GM18951 (cell line): ENCODE measurements at regions not wholly inside any gene's neighbourhood (a gene's known extent, or its start where the extent isn't known, plus 50 kb on each side); places are given as distances from the start of the nearest gene placed in this dataset.
"Not testable (repeated sequence)": the region's sequence is repeated elsewhere in the genome, so short reads cannot be mapped to it uniquely, and the experiment has no call there.

Experiments
- POLR2A ChIP-seq: IDR thresholded peaks from 4 replicates; pipeline ENCODE4 v1.6.1; 2011; ENCODE audit warnings: mild to moderate bottlenecking; ENCODE audit not compliant: insufficient read length, insufficient read depth; ENCODE audit errors: extremely low read depth
- in situ Hi-C: fragments of 300-500 bp; cut with MboI; formaldehyde crosslinking; loops from one replicate; pipeline ENCODE4 v1.12.0; 2022; ENCODE audit warnings: low sequenced_read_pairs, mixed read lengths, inconsistent platforms; ENCODE audit not compliant: unreplicated experiment

- no peak for TF ChIP-seq POLR2A
- in situ Hi-C loops = no loop called here
These were observed 130.2 kb downstream of the GASK1B start for GRCh38 chr4:158042591-158043030.

DNA sequence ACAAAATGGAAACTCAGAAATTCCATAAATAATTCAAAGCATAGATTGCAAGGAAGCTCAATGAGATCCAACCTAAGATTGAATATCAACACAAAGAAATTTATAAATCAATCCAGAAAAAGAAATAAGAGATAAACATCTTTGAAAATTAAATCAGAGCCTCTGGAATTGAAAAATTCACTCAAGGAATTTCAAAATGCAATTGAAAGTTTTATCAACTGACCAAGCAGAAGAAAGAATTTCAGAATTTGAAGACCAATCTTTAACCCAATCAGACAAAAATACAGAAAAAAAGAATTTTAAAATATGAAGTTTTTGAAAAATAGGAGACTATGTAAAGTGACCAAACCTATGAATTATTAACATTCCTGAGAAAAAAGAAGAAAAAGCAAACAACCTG lies 134.1 kb downstream of the GASK1B start:
- in situ Hi-C loops = no loop called here
- no peak for TF ChIP-seq POLR2A

DNA sequence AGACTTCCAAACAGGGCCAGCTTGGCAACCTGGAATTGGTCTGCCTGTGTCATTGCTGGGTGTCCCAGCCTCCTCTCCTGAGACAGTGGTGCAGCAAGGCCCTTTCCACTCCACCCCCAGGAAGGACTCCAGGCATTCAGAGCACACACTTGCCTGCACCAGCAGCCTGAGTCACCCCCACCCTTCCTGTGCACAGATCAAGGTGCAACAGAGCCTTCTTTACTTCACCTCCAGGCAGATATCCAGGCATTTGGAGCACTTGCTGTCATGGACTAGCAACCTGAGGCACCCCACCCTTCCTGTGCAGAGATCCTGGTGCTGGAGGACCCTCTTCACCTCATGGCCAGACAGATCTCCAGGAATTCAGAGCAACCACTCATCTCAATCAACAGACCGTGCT lies 135.8 kb downstream of the GASK1B start:
- TF ChIP-seq POLR2A = no peak
- in situ Hi-C loops = no loop called here

GRCh38 chr4:158035662-158036195 lies 137.1 kb downstream of the GASK1B start:
- in situ Hi-C loops = no loop called here

GRCh38 chr4:158033416-158034120 lies 139.3 kb downstream of the GASK1B start:
- TF ChIP-seq POLR2A = no peak
- in situ Hi-C loops = no loop called here

More at GRCh38 chr4:158035662-158036195, 137.1 kb downstream of the GASK1B start:
- TF ChIP-seq POLR2A = no peak

DNA sequence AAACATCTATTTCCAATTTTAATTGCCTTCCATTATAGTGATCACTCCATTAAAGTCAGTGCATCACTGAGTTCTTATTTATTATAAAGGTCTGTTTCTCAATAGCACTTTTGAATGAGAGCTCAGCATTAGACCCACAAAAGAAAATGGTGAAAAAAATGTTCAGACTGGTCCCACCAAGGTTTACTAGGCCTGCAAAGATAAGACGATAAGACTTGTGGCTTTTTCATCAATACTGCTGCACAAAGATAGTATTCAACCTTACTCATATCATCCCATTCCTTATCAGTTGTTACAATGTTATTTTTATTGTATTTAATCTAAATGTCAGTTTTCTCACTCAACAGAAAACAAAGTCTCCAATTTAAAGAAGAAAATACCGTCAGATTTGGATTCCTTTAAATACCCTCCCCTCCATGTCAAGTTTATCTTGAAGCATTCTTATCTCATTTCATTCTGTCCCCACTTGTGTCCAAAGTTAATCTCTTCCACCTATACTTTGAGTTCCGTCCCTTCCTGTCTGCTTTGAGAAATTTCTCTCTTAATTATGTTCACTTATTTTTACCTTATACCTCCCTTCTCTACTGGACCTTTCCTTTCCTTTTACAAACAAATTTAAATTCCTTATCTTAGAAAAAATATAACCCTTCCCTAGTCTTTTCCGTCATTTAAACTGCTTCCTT lies 140.0 kb downstream of the GASK1B start:
- in situ Hi-C loops = no loop called here
- no peak for TF ChIP-seq POLR2A

- in situ Hi-C loops = not testable (repeated sequence)
These were observed 144.4 kb downstream of the GASK1B start for GRCh38 chr4:158028381-158028780.

DNA sequence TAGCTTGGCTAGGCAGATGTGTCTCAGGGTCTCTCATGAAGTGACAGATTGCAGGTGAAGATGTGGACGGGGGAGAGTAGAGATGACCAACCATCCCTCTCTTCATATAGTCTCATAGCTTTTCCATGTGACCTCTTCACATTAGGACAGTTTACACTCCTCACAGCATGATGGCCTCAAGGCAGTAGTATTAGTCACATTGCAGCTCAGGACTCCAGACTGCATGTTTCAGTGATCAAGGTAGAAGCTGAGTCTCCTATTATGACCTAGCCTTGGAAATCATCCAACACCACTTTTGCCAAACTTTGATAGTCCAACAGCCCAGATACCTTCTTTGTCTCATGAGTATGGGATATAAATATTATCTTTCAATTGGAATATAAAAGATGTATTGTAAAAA lies 147.7 kb downstream of the GASK1B start:
- in situ Hi-C loops = no loop called here

GRCh38 chr4:158020734-158021346 lies 152.0 kb downstream of the GASK1B start:
- TF ChIP-seq POLR2A = no peak
- in situ Hi-C loops = no loop called here

More for the DNA sequence above, 147.7 kb downstream of the GASK1B start:
- no peak for TF ChIP-seq POLR2A

- in situ Hi-C loops = no loop called here
These were observed 152.6 kb downstream of the GASK1B start for GRCh38 chr4:158020176-158020575.

DNA sequence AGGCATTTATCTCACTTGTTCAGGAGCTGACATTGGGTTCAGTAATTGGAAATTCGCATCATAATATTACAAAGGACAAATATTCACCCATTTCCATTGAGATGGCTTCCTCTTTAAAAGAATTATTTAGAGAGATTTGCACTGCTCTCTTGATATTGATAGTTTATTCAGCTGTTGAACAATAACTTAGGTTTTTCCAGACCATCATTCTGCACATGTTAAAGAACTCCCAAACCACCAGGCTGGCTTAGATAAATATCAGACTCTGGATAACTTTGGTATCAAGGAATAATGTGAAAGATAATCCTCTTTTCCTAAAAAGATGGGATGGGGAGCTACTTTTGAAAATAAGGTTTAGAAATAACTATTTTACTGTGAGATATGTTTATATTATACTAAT lies 154.0 kb downstream of the GASK1B start:
- in situ Hi-C loops = no loop called here
- TF ChIP-seq POLR2A = no peak

More at GRCh38 chr4:158020176-158020575, 152.6 kb downstream of the GASK1B start:
- TF ChIP-seq POLR2A = no peak

DNA sequence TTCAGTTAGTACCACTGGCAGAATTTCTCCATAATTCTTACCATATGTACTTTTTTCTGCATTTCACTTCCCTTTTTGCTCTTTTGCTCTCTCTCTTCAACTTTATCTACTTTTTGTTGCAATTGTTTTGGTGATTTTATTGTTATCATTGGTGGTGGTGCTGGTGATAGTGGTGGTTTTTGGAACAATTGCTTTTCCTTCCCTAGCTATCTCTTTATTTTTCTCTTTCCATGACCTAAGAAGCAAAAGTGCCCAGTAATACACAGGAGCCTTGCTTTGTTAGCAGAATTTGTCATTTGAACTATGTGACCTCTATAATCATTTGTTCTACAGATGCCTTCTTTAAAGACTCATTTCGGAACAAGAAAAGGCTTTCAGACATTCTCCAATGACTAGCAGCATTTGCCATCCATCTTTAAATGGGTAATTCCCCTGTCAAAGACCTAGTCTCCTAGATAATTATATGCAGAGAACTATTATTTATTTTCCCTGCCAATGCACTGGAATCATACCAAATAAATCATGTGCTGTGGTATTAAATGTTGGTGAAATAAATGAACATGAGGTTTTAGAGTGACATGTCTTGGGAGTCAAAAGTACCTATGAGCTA lies 154.5 kb downstream of the GASK1B start:
- in situ Hi-C loops = no loop called here
- TF ChIP-seq POLR2A = no peak

DNA sequence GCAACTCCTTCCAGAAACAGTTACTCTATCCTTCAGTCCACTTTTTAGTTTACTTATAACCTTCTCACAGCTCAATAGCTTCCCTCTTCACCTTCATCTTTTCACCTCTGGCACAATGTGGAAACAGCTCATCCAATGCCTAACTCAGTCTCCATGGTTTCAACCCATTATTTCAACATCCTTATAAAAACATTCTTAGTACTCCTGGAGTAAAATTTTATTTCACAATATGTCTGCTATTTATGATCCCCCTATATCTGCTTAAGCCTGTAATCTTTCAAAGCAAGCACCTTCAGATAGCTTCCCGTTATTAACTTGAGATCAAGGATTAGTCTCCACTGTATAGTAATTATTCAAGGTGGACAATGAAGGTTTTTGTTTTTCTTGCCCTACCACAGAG lies 156.3 kb downstream of the GASK1B start:
- no peak for TF ChIP-seq POLR2A
- in situ Hi-C loops = no loop called here
